Lower leg skin (tissue), 3 donors: ENCODE measurements at regions not wholly inside any gene's neighbourhood (a gene's known extent, or its start where the extent isn't known, plus 50 kb on each side); places are given as distances from the start of the nearest gene placed in this dataset.

Source experiments
- CTCF ChIP-seq, 3 donors: fragments of 450-650 bp; IDR thresholded peaks; one replicate each; pipeline ENCODE4 v1.5.1; 2016; ENCODE audit warnings: antibody characterized with exemption in 3 of 3, mild to moderate bottlenecking in 3 of 3, moderate library complexity in 2 of 3
- POLR2A ChIP-seq, 2 donors: fragments of 450-650 bp; IDR thresholded peaks; one replicate each; pipeline ENCODE4 v1.6.1; 2016 to 2017; ENCODE audit warnings: antibody characterized with exemption in 2 of 2, mild to moderate bottlenecking in 1 of 2, moderate library complexity in 1 of 2

- TF ChIP-seq CTCF (IDR thresholded peaks at IDR 0.05) (no peak), POLR2A (IDR thresholded peaks at IDR 0.05) (no peak)
Measured at GRCh38 chr21:41600116-41600515, 92.2 kb upstream of the TMPRSS2 start.
